ENCODE measurements at regions not wholly inside any gene's neighbourhood (a gene's known extent, or its start where the extent isn't known, plus 50 kb on each side); places are given as distances from the start of the nearest gene placed in this dataset.

- Histone ChIP-seq H4K20me1 (ENCODE audit: control insufficient read depth, extremely low read depth, insufficient read depth, low read length) (no peaks in the 10 kb centered on the region), H3K36me3 (ENCODE audit: control insufficient read depth in 2 of 2, extremely low read depth in 1 of 2, insufficient read depth in 2 of 2, low read length in 2 of 2) (no peaks in the 10 kb centered on the region), H3K4me3 (ENCODE audit: control insufficient read depth in 2 of 3, extremely low read depth in 1 of 3, insufficient read depth in 2 of 3, low read depth in 1 of 3, low read length in 3 of 3) (no peak overlapping the region), H3K79me2 (ENCODE audit: control insufficient read depth, insufficient read depth, low read length) (no peaks in the 10 kb centered on the region), H3K27ac (ENCODE audit: control insufficient read depth, insufficient read depth, low read length) (no peak overlapping the region), H3K4me2 (ENCODE audit: control insufficient read depth, extremely low read depth, insufficient read depth, low read depth, low read length) (peak overlapping the region; percentile 36), H3K9ac (ENCODE audit: control insufficient read depth, extremely low read depth, insufficient read depth, low read length) (no peak overlapping the region), H3K9me1 (ENCODE audit: control insufficient read depth, extremely low read depth, insufficient read depth, low read length) (no peaks in the 10 kb centered on the region), H3K4me1 (ENCODE audit: control insufficient read depth, extremely low read depth, insufficient read depth, low read length) (peaks cover 16% of the 10 kb centered on the region), H3K27me3 (ENCODE audit: control insufficient read depth, extremely low read depth, insufficient read depth, low read length) (no peaks in the 10 kb centered on the region), H2AFZ (ENCODE audit: control insufficient read depth, low read length) (peak overlapping the region; percentile 63), H3K9me3 (ENCODE audit: control insufficient read depth, low read depth, low read length) (no peaks in the 10 kb centered on the region)
- DNase-seq (ENCODE audit: low read depth, low spot score), result no peak
- dilution Hi-C loops (cut with MboI; ENCODE audit: extremely low pct_ligation_motif_present, low sequenced_read_pairs), result no loop called here
- peak; percentile 65 for FAIRE-seq
- TF ChIP-seq EZH2 (IDR thresholded peaks at IDR 0.05; ENCODE audit: low read length), result no peak
- no peak for TF ChIP-seq CTCF (optimal IDR thresholded peaks at IDR 0.05 in 1 of 3, IDR thresholded peaks at IDR 0.05 in 1 of 3, conservative IDR thresholded peaks at IDR 0.05 in 1 of 3; ENCODE audit: extremely low read depth in 1 of 3, insufficient read depth in 2 of 3, low read length in 3 of 3)
Measured at GRCh38 chr3:113051787-113052186, 61.0 kb downstream of the GTPBP8 start.

GRCh38 chr3:113053169-113053568 is 62.4 kb downstream of the GTPBP8 start:
- FAIRE-seq, result no peak

More at GRCh38 chr3:113053169-113053568, 62.4 kb downstream of the GTPBP8 start:
- no peaks in the 10 kb centered on the region for H3K27me3 ChIP-seq (ENCODE audit: control insufficient read depth, extremely low read depth, insufficient read depth, low read length)
- H3K4me2 ChIP-seq (ENCODE audit: control insufficient read depth, extremely low read depth, insufficient read depth, low read depth, low read length), result no peak overlapping the region
- H3K36me3 ChIP-seq (ENCODE audit: control insufficient read depth in 2 of 2, extremely low read depth in 1 of 2, insufficient read depth in 2 of 2, low read length in 2 of 2), result no peaks in the 10 kb centered on the region
- H3K9me3 ChIP-seq (ENCODE audit: control insufficient read depth, low read depth, low read length), result no peaks in the 10 kb centered on the region
- H3K79me2 ChIP-seq (ENCODE audit: control insufficient read depth, insufficient read depth, low read length), result no peaks in the 10 kb centered on the region
- H3K9ac ChIP-seq (ENCODE audit: control insufficient read depth, extremely low read depth, insufficient read depth, low read length), result no peak overlapping the region
- peaks cover 16% of the 10 kb centered on the region for H3K4me1 ChIP-seq (ENCODE audit: control insufficient read depth, extremely low read depth, insufficient read depth, low read length)
- dilution Hi-C loops (cut with MboI; ENCODE audit: extremely low pct_ligation_motif_present, low sequenced_read_pairs), result no loop called here
- no peak overlapping the region for H2AFZ ChIP-seq (ENCODE audit: control insufficient read depth, low read length)
- TF ChIP-seq EZH2 (IDR thresholded peaks at IDR 0.05; ENCODE audit: low read length), result no peak
- TF ChIP-seq CTCF (optimal IDR thresholded peaks at IDR 0.05 in 1 of 3, IDR thresholded peaks at IDR 0.05 in 1 of 3, conservative IDR thresholded peaks at IDR 0.05 in 1 of 3; ENCODE audit: extremely low read depth in 1 of 3, insufficient read depth in 2 of 3, low read length in 3 of 3), result no peak
- no peaks in the 10 kb centered on the region for H3K9me1 ChIP-seq (ENCODE audit: control insufficient read depth, extremely low read depth, insufficient read depth, low read length)
- no peaks in the 10 kb centered on the region for H4K20me1 ChIP-seq (ENCODE audit: control insufficient read depth, extremely low read depth, insufficient read depth, low read length)
- no peak for DNase-seq (ENCODE audit: low read depth, low spot score)
- no peak overlapping the region for H3K4me3 ChIP-seq (ENCODE audit: control insufficient read depth in 2 of 3, extremely low read depth in 1 of 3, insufficient read depth in 2 of 3, low read depth in 1 of 3, low read length in 3 of 3)
- no peak overlapping the region for H3K27ac ChIP-seq (ENCODE audit: control insufficient read depth, insufficient read depth, low read length)
